SK-N-SH (cell line): ENCODE measurements at regions not wholly inside any gene's neighbourhood (a gene's known extent, or its start where the extent isn't known, plus 50 kb on each side); places are given as distances from the start of the nearest gene placed in this dataset.
"Not testable (repeated sequence)": the region's sequence is repeated elsewhere in the genome, so short reads cannot be mapped to it uniquely, and the experiment has no call there.

Experiments used
- CTCF ChIA-PET: fragments of 300-600, 350-600 bp; formaldehyde crosslinking; extraction: SDS; loops from one replicate; lab custom pipeline; 2021; lab: Yijun Ruan, JAX
- POLR2A ChIA-PET: fragments of 350-600 bp; sonication (Branson Sonifier 250); formaldehyde crosslinking; extraction: SDS; loops from one replicate; lab custom pipeline; 2020; ENCODE audit warnings: antibody characterized with exemption, inconsistent platforms; lab: Yijun Ruan, JAX
- DNase-seq: peaks from one replicate; pipeline ENCODE4 v3.0.0; 2012
- H2AFZ ChIP-seq: fragments of 200-600 bp; sonication (generic); 2 replicates; pipeline ENCODE4 v1.8.1; 2016; ENCODE audit warnings: antibody characterized with exemption, mild to moderate bottlenecking, low read depth
- H3F3A ChIP-seq: fragments of 200-600 bp; sonication (generic); replicated peaks from 2 replicates; pipeline ENCODE3; 2016; ENCODE audit warnings: antibody characterized with exemption, mild to moderate bottlenecking; ENCODE audit not compliant: insufficient read depth
- H3K27ac ChIP-seq, 2 experiments: fragments of 200-500 bp in 1 of 2; fragments of 200-600 bp in 1 of 2; sonication (Bioruptor generic) in 1 of 2; sonication (generic), shearing (Covaris generic) in 1 of 2; 2 replicates each; pipeline versions ENCODE4 v1.5.1 to v1.6.1; 2014 to 2016; ENCODE audit warnings: low read depth in 2 of 2, inconsistent platforms in 1 of 2, low read length in 1 of 2, mild to moderate bottlenecking in 1 of 2, mixed read lengths in 1 of 2
- H3K27me3 ChIP-seq: fragments of 200-600 bp; sonication (generic), shearing (Covaris generic); 2 replicates; pipeline ENCODE4 v1.6.1; 2016; ENCODE audit warnings: mixed run types; ENCODE audit not compliant: insufficient read depth
- H3K36me3 ChIP-seq, 2 experiments: fragments of 200-500 bp in 1 of 2; fragments of 200-600 bp in 1 of 2; sonication (Bioruptor generic) in 1 of 2; sonication (generic) in 1 of 2; replicated peaks in 1 of 2; 2 replicates each; pipeline versions ENCODE3 to v1.5.1; 2014 to 2016; ENCODE audit warnings: low read length in 1 of 2, mild to moderate bottlenecking in 1 of 2; ENCODE audit not compliant: insufficient read depth in 2 of 2, control insufficient read depth in 1 of 2
- H3K4me1 ChIP-seq, 2 experiments: fragments of 200-500 bp in 1 of 2; fragments of 200-600 bp in 1 of 2; sonication (Bioruptor generic) in 1 of 2; sonication (generic), shearing (Covaris generic) in 1 of 2; 2 replicates each; pipeline versions ENCODE4 v1.5.1 to v1.6.1; 2014 to 2016; ENCODE audit warnings: low read depth in 1 of 2, low read length in 1 of 2, mixed run types in 1 of 2; ENCODE audit not compliant: insufficient read depth in 2 of 2, control insufficient read depth in 1 of 2
- H3K4me2 ChIP-seq: fragments of 200-600 bp; sonication (generic), shearing (Covaris generic); 2 replicates; pipeline ENCODE4 v1.6.1; 2017; ENCODE audit warnings: mixed run types
- H3K4me3 ChIP-seq, 2 experiments: fragments of 200-500 bp in 1 of 2; fragments of 200-600 bp in 1 of 2; sonication (Bioruptor generic) in 1 of 2; sonication (generic), shearing (Covaris generic) in 1 of 2; 2 replicates each; pipeline versions ENCODE4 v1.5.1 to v1.8.1; 2014 to 2016; ENCODE audit warnings: low read depth in 2 of 2, inconsistent platforms in 1 of 2, low read length in 1 of 2, mild to moderate bottlenecking in 1 of 2, mixed read lengths in 1 of 2, moderate library complexity in 1 of 2
- H3K79me2 ChIP-seq: fragments of 200-600 bp; sonication (generic); 2 replicates; pipeline ENCODE4 v1.8.1; 2017; ENCODE audit warnings: mild to moderate bottlenecking; ENCODE audit not compliant: insufficient read depth
- H3K9ac ChIP-seq: fragments of 200-600 bp; sonication (generic); 2 replicates; pipeline ENCODE4 v1.6.1; 2017; ENCODE audit warnings: mixed run types
- H3K9me2 ChIP-seq: fragments of 200-600 bp; sonication (generic); 2 replicates; pipeline ENCODE4 v1.6.1; 2017; ENCODE audit warnings: mixed run types
- H3K9me3 ChIP-seq: fragments of 200-600 bp; sonication (generic); 2 replicates; pipeline ENCODE4 v1.6.1; 2017; ENCODE audit warnings: mixed run types, mild to moderate bottlenecking, moderate library complexity
- H4K20me1 ChIP-seq: fragments of 200-600 bp; sonication (generic); 2 replicates; pipeline ENCODE4 v1.6.1; 2017; ENCODE audit warnings: mild to moderate bottlenecking, mixed run types; ENCODE audit not compliant: insufficient read depth
- CHD2 ChIP-seq: fragments of 150-350 bp; IDR thresholded peaks from 2 replicates; pipeline ENCODE4 v1.6.1; 2018; ENCODE audit warnings: low read length; ENCODE audit not compliant: partially characterized antibody
- EZH2phosphoT487 ChIP-seq: fragments of 200-600 bp; sonication (generic); IDR thresholded peaks from 2 replicates; pipeline ENCODE4 v1.6.1; 2017; ENCODE audit warnings: low read depth, mixed run types, mild to moderate bottlenecking, antibody characterized with exemption, moderate library complexity, borderline replicate concordance
- GABPA ChIP-seq: IDR thresholded peaks from 2 replicates; pipeline ENCODE4 v1.4.0; 2012; ENCODE audit warnings: low read depth, mild to moderate bottlenecking
- GATA2 ChIP-seq: sonication (generic); formaldehyde crosslinking; IDR thresholded peaks from 2 replicates; pipeline ENCODE4 v1.5.0; 2020; ENCODE audit warnings: mild to moderate bottlenecking, missing genetic modification reagents
- JUND ChIP-seq: IDR thresholded peaks from 2 replicates; pipeline ENCODE4 v1.4.0; 2012
- MAX ChIP-seq: IDR thresholded peaks from 2 replicates; pipeline ENCODE4 v1.4.0; 2012; ENCODE audit warnings: low read depth
- PBX3 ChIP-seq: IDR thresholded peaks from 2 replicates; pipeline ENCODE4; 2012
- RCOR1 ChIP-seq: fragments of 150-350 bp; IDR thresholded peaks from 2 replicates; pipeline ENCODE4 v1.6.1; 2017; ENCODE audit warnings: antibody characterized with exemption, low read length
- RFX5 ChIP-seq: IDR thresholded peaks from 2 replicates; pipeline ENCODE4 v1.6.1; 2012; ENCODE audit warnings: mild to moderate bottlenecking, improper control_type of control experiment, low read length
- TCF12 ChIP-seq: IDR thresholded peaks from 2 replicates; pipeline ENCODE4 v1.4.0; 2012
- TEAD4 ChIP-seq: IDR thresholded peaks from 2 replicates; pipeline ENCODE4 v1.4.0; 2012; ENCODE audit warnings: mild to moderate bottlenecking, borderline replicate concordance; ENCODE audit not compliant: insufficient read depth
- USF1 ChIP-seq: IDR thresholded peaks from 2 replicates; pipeline ENCODE4 v1.4.0; 2012; ENCODE audit warnings: low read depth, borderline replicate concordance
- WGBS: methylation state at CpG from one replicate; pipeline ENCODE4 v1.1.6; 2017; ENCODE audit warnings: low lambda C conversion rate; 5-methylcytosine and 5-hydroxymethylcytosine counted together

GRCh38 chr5:112535356-112535755, 116.3 kb upstream of the EPB41L4A start:
- Histone ChIP-seq H3K27ac (no peak overlapping the region), H3K9ac (no peak overlapping the region), H3K4me3 (no peak overlapping the region), H3K4me2 (no peak overlapping the region), H3K36me3 (no peaks in the 10 kb centered on the region), H3K9me3 (no peaks in the 10 kb centered on the region), H3F3A (no peaks in the 10 kb centered on the region), H4K20me1 (no peaks in the 10 kb centered on the region), H3K9me2 (no peaks in the 10 kb centered on the region), H3K79me2 (no peaks in the 10 kb centered on the region), H3K27me3 (no peaks in the 10 kb centered on the region; the same call in 1 of the 2 replicates), H2AFZ (no peak overlapping the region), H3K4me1 (no peaks in the 10 kb centered on the region)
- no peak for TF ChIP-seq TCF12
- ChIA-PET CTCF (no interaction called here), POLR2A (no interaction called here)
- WGBS = 21% methylated on average over 2 of the region's 2 CpGs
- DNase-seq = no peak

- 35% methylated on average over 3 of the region's 3 CpGs for WGBS
- H3K79me2 ChIP-seq, POLR2A ChIA-PET, H3K27me3 ChIP-seq, H2AFZ ChIP-seq, H3K4me2 ChIP-seq, H3K36me3 ChIP-seq, H3F3A ChIP-seq, H3K4me1 ChIP-seq, H3K9ac ChIP-seq, H4K20me1 ChIP-seq, H3K9me2 ChIP-seq, H3K4me3 ChIP-seq, CTCF ChIA-PET, H3K9me3 ChIP-seq, DNase-seq, H3K27ac ChIP-seq: not testable (repeated sequence)
Measured at GRCh38 chr5:112544558-112544957, 125.5 kb upstream of the EPB41L4A start.

GRCh38 chr5:112546946-112547592, 128.0 kb upstream of the EPB41L4A start:
- 54% methylated on average over 4 of the region's 4 CpGs for WGBS

More at GRCh38 chr5:112546946-112547592, 128.0 kb upstream of the EPB41L4A start:
- TF ChIP-seq MAX = no peak
- no peak for TF ChIP-seq RCOR1
- TF ChIP-seq GATA2 (CRISPR knock-in tag) = no peak
- no peak for TF ChIP-seq RFX5
- TF ChIP-seq USF1 = no peak
- TF ChIP-seq PBX3 = no peak
- no peak for TF ChIP-seq CHD2
- no peak for TF ChIP-seq TCF12
- TF ChIP-seq TEAD4 = no peak
- no peak for TF ChIP-seq EZH2phosphoT487
- TF ChIP-seq JUND = no peak
- no peak for TF ChIP-seq GABPA
- H3K4me1 ChIP-seq = peaks cover 0 to 3% of the 10 kb centered on the region in 2 experiments; a peak in 1 of 4 replicates
- H2AFZ ChIP-seq = no peak overlapping the region
- no peaks in the 10 kb centered on the region for H3F3A ChIP-seq
- H3K9me3 ChIP-seq = no peaks in the 10 kb centered on the region
- no peak overlapping the region for H3K4me2 ChIP-seq
- H4K20me1 ChIP-seq = no peaks in the 10 kb centered on the region
- ChIA-PET POLR2A (no interaction called here), CTCF (interaction anchor here (0.6 to 10.8 kb wide), 7 partner anchors 30 to 1059 kb away, joined by 3 to 112 read pairs (median 3); no protein-coding TSS in a partner anchor)
- H3K9ac ChIP-seq = no peak overlapping the region
- H3K79me2 ChIP-seq = no peaks in the 10 kb centered on the region
- H3K4me3 ChIP-seq = no peak overlapping the region
- no peak for DNase-seq
- no peaks in the 10 kb centered on the region for H3K36me3 ChIP-seq
- no peak overlapping the region for H3K27ac ChIP-seq
- H3K9me2 ChIP-seq = no peaks in the 10 kb centered on the region
- H3K27me3 ChIP-seq = no peaks in the 10 kb centered on the region
